GF-D8 (cell line): ENCODE measurements at regions not wholly inside any gene's neighbourhood (a gene's known extent, or its start where the extent isn't known, plus 50 kb on each side); places are given as distances from the start of the nearest gene placed in this dataset.
"Not testable (repeated sequence)": the region's sequence is repeated elsewhere in the genome, so short reads cannot be mapped to it uniquely, and the experiment has no call there.

Experiments
- DNase-seq: peaks from one replicate; lab custom pipeline; 2025; lab: John Stamatoyannopoulos, UW

- no peak for DNase-seq
Measured at GRCh38 chr5:71907001-71907588, 188.0 kb downstream of the CARTPT start.

GRCh38 chr5:71907608-71908145, 188.6 kb downstream of the CARTPT start:
- DNase-seq: no peak

- DNase-seq: no peak
Measured at GRCh38 chr5:71910741-71911140, 191.7 kb downstream of the CARTPT start.

- DNase-seq: no peak
Measured at GRCh38 chr5:71912021-71912420, 192.9 kb downstream of the CARTPT start.

GRCh38 chr5:71914281-71914680, 193.0 kb upstream of the MAP1B start:
- no peak for DNase-seq

- DNase-seq: no peak
Measured at GRCh38 chr5:71922584-71923106, 184.6 kb upstream of the MAP1B start.

GRCh38 chr5:71923755-71924154, 183.5 kb upstream of the MAP1B start:
- no peak for DNase-seq

- no peak for DNase-seq
Measured at GRCh38 chr5:71924325-71924724, 182.9 kb upstream of the MAP1B start.

GRCh38 chr5:71924980-71925379, 182.3 kb upstream of the MAP1B start:
- no peak for DNase-seq

GRCh38 chr5:71925608-71926091, 181.6 kb upstream of the MAP1B start:
- DNase-seq: no peak

GRCh38 chr5:71929003-71929402, 178.3 kb upstream of the MAP1B start:
- DNase-seq: no peak

GRCh38 chr5:71930554-71930953, 176.7 kb upstream of the MAP1B start:
- not testable (repeated sequence) for DNase-seq

GRCh38 chr5:71932131-71932654, 175.1 kb upstream of the MAP1B start:
- DNase-seq: no peak

- no peak for DNase-seq
Measured at GRCh38 chr5:71932655-71933338, 174.5 kb upstream of the MAP1B start.

- DNase-seq: no peak
Measured at GRCh38 chr5:71934322-71934721, 173.0 kb upstream of the MAP1B start.

GRCh38 chr5:71937921-71938698, 169.2 kb upstream of the MAP1B start:
- no peak for DNase-seq

- DNase-seq: no peak
Measured at GRCh38 chr5:71938895-71939294, 168.4 kb upstream of the MAP1B start.

GRCh38 chr5:71939452-71940230, 167.6 kb upstream of the MAP1B start:
- DNase-seq: no peak

- DNase-seq: no peak
Measured at GRCh38 chr5:71943874-71944273, 163.4 kb upstream of the MAP1B start.

- no peak for DNase-seq
Measured at GRCh38 chr5:71945436-71945835, 161.8 kb upstream of the MAP1B start.

GRCh38 chr5:71946343-71947030, 160.8 kb upstream of the MAP1B start:
- no peak for DNase-seq
